GM12891 (cell line): ENCODE measurements at regions not wholly inside any gene's neighbourhood (a gene's known extent, or its start where the extent isn't known, plus 50 kb on each side); places are given as distances from the start of the nearest gene placed in this dataset.

Experiments
- POLR2A ChIP-seq: IDR thresholded peaks from 2 replicates; pipeline ENCODE4 v1.6.1; 2011; ENCODE audit warnings: low read depth, low read length, control low read depth
- POLR2AphosphoS5 ChIP-seq: IDR thresholded peaks from 2 replicates; pipeline ENCODE4 v1.6.1; 2011; ENCODE audit warnings: low read depth, low read length, control low read depth

DNA sequence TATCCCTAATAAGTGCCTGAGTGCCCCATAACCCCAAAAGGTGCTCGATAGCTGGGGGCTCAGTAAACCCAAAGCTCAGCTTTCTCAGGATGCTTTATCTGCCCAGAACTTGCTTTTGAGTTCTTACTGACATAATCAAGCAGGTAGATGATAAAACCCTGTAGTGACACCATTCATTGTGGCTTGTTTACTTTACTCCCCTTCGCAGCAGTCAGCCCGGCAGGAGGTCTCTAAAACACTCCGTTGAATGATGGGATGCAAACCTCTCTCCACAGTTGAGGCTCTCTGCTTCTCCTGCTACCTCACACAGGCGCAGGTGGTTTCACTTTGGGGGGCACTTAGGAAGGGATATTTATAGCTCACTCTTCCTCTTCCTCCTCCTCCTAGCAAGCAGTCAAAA is 349.4 kb downstream of the HLX start:
- TF ChIP-seq POLR2A, result no peak
- no peak for TF ChIP-seq POLR2AphosphoS5
